HepG2 (cell line): ENCODE measurements at regions not wholly inside any gene's neighbourhood (a gene's known extent, or its start where the extent isn't known, plus 50 kb on each side); places are given as distances from the start of the nearest gene placed in this dataset.

Experiments
- ATAC-seq: fragments of 200-7000 bp; cut with Tn5 transposase; 3 replicates; pipeline ENCODE4 v1.9.1; 2020; ENCODE audit warnings: mild to moderate bottlenecking, moderate library complexity
- BruUV-seq: library from RNA; stranded (reverse); fragments of 400-500 nt; replicated peaks from 2 replicates; lab custom pipeline; 2021; lab: Mats Ljungman, UMichigan
- CTCF ChIA-PET: fragments of 300-600 bp; formaldehyde crosslinking; extraction: SDS; loops from one replicate; lab custom pipeline; 2021; ENCODE audit warnings: low total read pairs, inconsistent platforms, low intra/inter-chr PET ratio; lab: Yijun Ruan, JAX
- POLR2A ChIA-PET: fragments of 350-600 bp; sonication (Branson Sonifier 250); formaldehyde crosslinking; loops from one replicate; lab custom pipeline; 2020; ENCODE audit warnings: antibody characterized with exemption, inconsistent platforms; lab: Yijun Ruan, JAX
- DNase-seq: peaks from one replicate; pipeline ENCODE4 v3.0.0-alpha.2; 2015; ENCODE audit warnings: low spot score
- FAIRE-seq: peaks from 3 replicates; lab custom pipeline; 2011; peaks lifted over from hg19 to GRCh38; lab: Jason Lieb, UNC
- H2AFZ ChIP-seq: one replicate; pipeline ENCODE4 v1.6.1; 2011; ENCODE audit warnings: low read length, inconsistent platforms
- H3K27ac ChIP-seq: fragments of 300-600 bp; 3 replicates; pipeline ENCODE4 v1.8.0; 2011; ENCODE audit warnings: mixed run types, mild to moderate bottlenecking, mixed read lengths, low read length, inconsistent platforms; ENCODE audit not compliant: insufficient read depth; ENCODE audit errors: extremely low read length
- H3K27me3 ChIP-seq, 2 experiments: fragments of 200-600 bp in 1 of 2; 2 replicates in 1 of 2; 3 replicates in 1 of 2; pipeline versions ENCODE4 v1.6.0 to v1.8.0; 2011; ENCODE audit warnings: low read length in 2 of 2, mild to moderate bottlenecking in 2 of 2, moderate library complexity in 2 of 2, inconsistent platforms in 1 of 2; ENCODE audit not compliant: insufficient read depth in 2 of 2, control insufficient read depth in 1 of 2
- H3K36me3 ChIP-seq, 2 experiments: fragments of 200-600 bp in 1 of 2; replicated peaks in 1 of 2; 2 replicates in 1 of 2; 3 replicates in 1 of 2; pipeline versions ENCODE4 v1.5.1 to v1.8.0; 2011; ENCODE audit warnings: low read length in 2 of 2, inconsistent platforms in 1 of 2; ENCODE audit not compliant: insufficient read depth in 2 of 2, control insufficient read depth in 1 of 2
- H3K4me1 ChIP-seq: 2 replicates; pipeline ENCODE4 v1.5.1; 2012; ENCODE audit warnings: low read length, inconsistent platforms; ENCODE audit not compliant: insufficient read depth
- H3K4me2 ChIP-seq: 2 replicates; pipeline ENCODE4 v1.6.0; 2011; ENCODE audit warnings: low read depth, low read length, inconsistent platforms
- H3K4me3 ChIP-seq, 3 experiments: fragments of 200-600 bp in 1 of 3; sonication (generic), shearing (Covaris generic) in 1 of 3; replicated peaks in 1 of 3; 2 replicates each; pipeline ENCODE4 v1.5.1; 2011 to 2016; ENCODE audit warnings: low read length in 3 of 3, inconsistent platforms in 2 of 3, low read depth in 2 of 3, mild to moderate bottlenecking in 2 of 3, control low read depth in 1 of 3, mixed read lengths in 1 of 3; ENCODE audit not compliant: insufficient read depth in 1 of 3
- H3K79me2 ChIP-seq: one replicate; pipeline ENCODE4 v1.6.1; 2011; ENCODE audit warnings: low read length, inconsistent platforms; ENCODE audit not compliant: insufficient read depth
- H3K9ac ChIP-seq: 2 replicates; pipeline ENCODE4 v1.6.0; 2011; ENCODE audit warnings: mild to moderate bottlenecking, low read depth, low read length, inconsistent platforms; ENCODE audit not compliant: insufficient read depth
- H3K9me3 ChIP-seq: 2 replicates; pipeline ENCODE4 v1.5.1; 2012; ENCODE audit warnings: mild to moderate bottlenecking, low read length
- H4K20me1 ChIP-seq: 2 replicates; pipeline ENCODE4 v1.6.0; 2011; ENCODE audit warnings: inconsistent platforms, mild to moderate bottlenecking, low read length, moderate library complexity; ENCODE audit not compliant: insufficient read depth
- AHR ChIP-seq: IDR thresholded peaks from 2 replicates; pipeline ENCODE4 v1.6.1; 2018; ENCODE audit warnings: missing genetic modification reagents, missing compliant biosample characterization
- CHCHD3 ChIP-seq: sonication (generic); formaldehyde crosslinking; IDR thresholded peaks from 2 replicates; pipeline ENCODE4 v1.8.0; 2022; ENCODE audit warnings: mild to moderate bottlenecking, missing genetic modification reagents, moderate library complexity
- EED ChIP-seq: sonication (generic); formaldehyde crosslinking; IDR thresholded peaks from 2 replicates; pipeline ENCODE4 v1.5.0; 2020; ENCODE audit warnings: mild to moderate bottlenecking, missing genetic modification reagents
- ELF1 ChIP-seq: sonication (generic); formaldehyde crosslinking; IDR thresholded peaks from 2 replicates; pipeline ENCODE4 v1.4.0; 2020; ENCODE audit warnings: missing genetic modification reagents
- HCFC1 ChIP-seq: fragments of 150-350 bp; IDR thresholded peaks from 2 replicates; pipeline ENCODE4 v1.6.1; 2014; ENCODE audit warnings: low read depth, low read length
- HOXA7 ChIP-seq: sonication (generic); formaldehyde crosslinking; IDR thresholded peaks from 2 replicates; pipeline ENCODE4 v1.8.1; 2022; ENCODE audit warnings: mild to moderate bottlenecking, missing genetic modification reagents, moderate library complexity
- HOXD1 ChIP-seq: sonication (generic); formaldehyde crosslinking; IDR thresholded peaks from 2 replicates; pipeline ENCODE4 v1.5.0; 2020; ENCODE audit warnings: missing genetic modification reagents
- MAFG ChIP-seq: sonication (generic); formaldehyde crosslinking; IDR thresholded peaks from 2 replicates; pipeline ENCODE4 v1.5.1; 2020; ENCODE audit warnings: mild to moderate bottlenecking, missing genetic modification reagents
- MED13 ChIP-seq: sonication (generic); formaldehyde crosslinking; IDR thresholded peaks from 2 replicates; pipeline ENCODE4 v1.5.0; 2020; ENCODE audit warnings: missing genetic modification reagents
- MLXIP ChIP-seq: sonication (generic); formaldehyde crosslinking; IDR thresholded peaks from 2 replicates; pipeline ENCODE4 v1.9.0; 2021; ENCODE audit warnings: missing genetic modification reagents, borderline replicate concordance
- NR1H2 ChIP-seq: sonication (generic); formaldehyde crosslinking; IDR thresholded peaks from 2 replicates; pipeline ENCODE4 v1.8.1; 2022; ENCODE audit warnings: low read depth, missing genetic modification reagents, borderline replicate concordance
- NR2F1 ChIP-seq, 2 experiments: fragments of 450-650 bp in 1 of 2; formaldehyde crosslinking in 1 of 2; IDR thresholded peaks; 2 replicates each; pipeline versions ENCODE4 v1.5.0 to v1.6.1; 2016 to 2020; ENCODE audit warnings: mild to moderate bottlenecking in 1 of 2, missing compliant biosample characterization in 1 of 2, missing genetic modification reagents in 1 of 2, moderate library complexity in 1 of 2
- PBX2 ChIP-seq: IDR thresholded peaks from 2 replicates; pipeline ENCODE4 v1.6.1; 2016; ENCODE audit warnings: control low read depth
- ZNF12 ChIP-seq: sonication (generic); formaldehyde crosslinking; IDR thresholded peaks from 2 replicates; pipeline ENCODE4 v1.5.0; 2020; ENCODE audit warnings: missing genetic modification reagents
- ZNF263 ChIP-seq: sonication (generic); formaldehyde crosslinking; IDR thresholded peaks from 2 replicates; pipeline ENCODE4 v1.4.0; 2020; ENCODE audit warnings: missing genetic modification reagents
- ZNF709 ChIP-seq: sonication (generic); formaldehyde crosslinking; IDR thresholded peaks from 2 replicates; pipeline ENCODE4 v1.5.0; 2020; ENCODE audit warnings: mild to moderate bottlenecking, missing genetic modification reagents
- ZNF720 ChIP-seq: sonication (generic); formaldehyde crosslinking; IDR thresholded peaks from 2 replicates; pipeline ENCODE4 v1.4.0; 2020; ENCODE audit warnings: missing genetic modification reagents
- ZNF800 ChIP-seq: sonication (generic); formaldehyde crosslinking; IDR thresholded peaks from 2 replicates; pipeline ENCODE4 v1.4.0; 2020; ENCODE audit warnings: missing genetic modification reagents
- WGBS: methylation state at CpG from one replicate; pipeline ENCODE4 v1.1.6; 2017; ENCODE audit warnings: low lambda C conversion rate; 5-methylcytosine and 5-hydroxymethylcytosine counted together
- in situ Hi-C: cut with HindIII; loops from 2 replicates; pipeline ENCODE4 v1.10.0; 2017; ENCODE audit warnings: low pct_unique_long_range_greater_than_20kb; ENCODE audit not compliant: extremely low pct_ligation_motif_present
- intact Hi-C: fragments of 100-400 bp; cut with micrococcal nuclease; formaldehyde crosslinking; loops from one replicate; pipeline ENCODE4 v1.10.0; 2022; ENCODE audit not compliant: unreplicated experiment

- 60% methylated on average over 5 of the region's 5 CpGs for WGBS
- no peak for FAIRE-seq
- H3K4me2 ChIP-seq = no peak overlapping the region
- peaks cover 15% of the 10 kb centered on the region; the same call in 1 of the 2 replicates for H3K4me1 ChIP-seq
- POLR2A ChIA-PET = no interaction called here
- H3K9ac ChIP-seq = no peak overlapping the region
- in situ Hi-C loops = no loop called here
- DNase-seq = no peak
- H2AFZ ChIP-seq = no peak overlapping the region
- intact Hi-C loops = no loop called here
- H3K27me3 ChIP-seq = peaks cover 0 to 6% of the 10 kb centered on the region in 2 experiments; a peak in 2 of 5 replicates
- no peaks in the 10 kb centered on the region for H3K36me3 ChIP-seq
- no TSS peak for BruUV-seq
- H3K4me3 ChIP-seq = no peak overlapping the region
- H4K20me1 ChIP-seq = no peaks in the 10 kb centered on the region
- TF ChIP-seq ZNF263 (no peak), ELF1 (CRISPR knock-in tag) (no peak), ZNF709 (CRISPR knock-in tag) (no peak), CHCHD3 (no peak), MED13 (CRISPR knock-in tag) (no peak), HCFC1 (no peak), NR1H2 (no peak), NR2F1 (CRISPR knock-in tag; IDR thresholded peaks at IDR 0.05) (no peak), MAFG (CRISPR knock-in tag) (no peak), AHR (CRISPR knock-in tag) (no peak), HOXA7 (CRISPR knock-in tag) (no peak), ZNF12 (CRISPR knock-in tag) (no peak), MLXIP (CRISPR knock-in tag) (no peak), PBX2 (CRISPR knock-in tag) (no peak), HOXD1 (CRISPR knock-in tag) (no peak), EED (no peak), ZNF720 (no peak), ZNF800 (CRISPR knock-in tag) (no peak)
- H3K27ac ChIP-seq = no peak overlapping the region
- ATAC-seq = no peak
- CTCF ChIA-PET = no interaction called here
- H3K9me3 ChIP-seq = no peaks in the 10 kb centered on the region
- H3K79me2 ChIP-seq = no peaks in the 10 kb centered on the region
Observed at GRCh38 chr9:16265688-16266087, 604.8 kb downstream of the BNC2 start.
